ENCODE measurements at regions not wholly inside any gene's neighbourhood (a gene's known extent, or its start where the extent isn't known, plus 50 kb on each side); places are given as distances from the start of the nearest gene placed in this dataset.

DNA sequence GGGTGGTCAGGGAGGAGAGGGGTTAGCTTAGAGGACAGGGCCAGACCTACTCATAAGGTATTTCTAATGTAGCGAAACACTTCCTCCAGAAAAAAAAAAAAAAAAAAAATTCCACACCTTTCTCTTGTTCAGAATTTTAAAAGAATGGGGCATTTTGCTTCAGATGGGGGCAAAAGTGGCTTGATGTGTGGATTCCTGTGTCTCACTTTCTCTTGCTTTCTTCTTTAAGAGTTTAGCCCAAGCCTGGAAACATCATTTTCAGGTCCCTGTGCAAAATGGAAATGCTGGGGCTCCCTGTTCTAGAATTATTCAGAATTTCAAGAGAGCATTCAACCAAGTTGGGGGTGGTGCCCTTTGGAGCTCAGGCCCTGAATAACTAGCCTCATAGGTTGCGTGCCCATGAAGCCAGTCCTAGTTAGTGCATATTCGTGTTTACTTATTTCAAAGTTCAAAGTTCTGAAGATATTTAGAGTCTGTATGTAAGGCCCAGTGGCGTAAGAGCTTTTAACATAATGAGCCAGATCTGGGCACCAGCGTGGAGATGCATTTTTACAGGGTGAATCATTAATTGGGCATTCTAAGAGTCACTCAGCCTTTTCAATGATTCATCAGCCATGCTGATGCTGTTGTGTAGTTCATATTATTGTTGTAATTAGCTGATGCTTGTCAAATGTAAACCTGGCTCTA, 104.5 kb downstream of the RPLP1 start:
- TF ChIP-seq, protein P1, sequence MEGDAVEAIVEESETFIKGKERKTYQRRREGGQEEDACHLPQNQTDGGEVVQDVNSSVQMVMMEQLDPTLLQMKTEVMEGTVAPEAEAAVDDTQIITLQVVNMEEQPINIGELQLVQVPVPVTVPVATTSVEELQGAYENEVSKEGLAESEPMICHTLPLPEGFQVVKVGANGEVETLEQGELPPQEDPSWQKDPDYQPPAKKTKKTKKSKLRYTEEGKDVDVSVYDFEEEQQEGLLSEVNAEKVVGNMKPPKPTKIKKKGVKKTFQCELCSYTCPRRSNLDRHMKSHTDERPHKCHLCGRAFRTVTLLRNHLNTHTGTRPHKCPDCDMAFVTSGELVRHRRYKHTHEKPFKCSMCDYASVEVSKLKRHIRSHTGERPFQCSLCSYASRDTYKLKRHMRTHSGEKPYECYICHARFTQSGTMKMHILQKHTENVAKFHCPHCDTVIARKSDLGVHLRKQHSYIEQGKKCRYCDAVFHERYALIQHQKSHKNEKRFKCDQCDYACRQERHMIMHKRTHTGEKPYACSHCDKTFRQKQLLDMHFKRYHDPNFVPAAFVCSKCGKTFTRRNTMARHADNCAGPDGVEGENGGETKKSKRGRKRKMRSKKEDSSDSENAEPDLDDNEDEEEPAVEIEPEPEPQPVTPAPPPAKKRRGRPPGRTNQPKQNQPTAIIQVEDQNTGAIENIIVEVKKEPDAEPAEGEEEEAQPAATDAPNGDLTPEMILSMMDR (IDR thresholded peaks at IDR 0.05): no peak
- TF ChIP-seq POLR2A (IDR thresholded peaks at IDR 0.05): no peak
- TF ChIP-seq EP300 (IDR thresholded peaks at IDR 0.05): no peak

All from gastroesophageal sphincter (tissue), 3 donors.